Dendritic cell treated with granulocyte-macrophage colony-stimulating factor and Interleukin-4, amounts not matched to agents 40 ng/mL and 50 ng/mL, for 4 days (primary cell): ENCODE measurements at regions not wholly inside any gene's neighbourhood (a gene's known extent, or its start where the extent isn't known, plus 50 kb on each side); places are given as distances from the start of the nearest gene placed in this dataset.

ENCODE experiments used
- H3K27ac Mint-ChIP-seq: one replicate; pipeline ENCODE4 v1.8.0; 2022; ENCODE audit warnings: mild to moderate bottlenecking, mixed read lengths
- H3K27me3 Mint-ChIP-seq: one replicate; pipeline ENCODE4 v1.8.0; 2022; ENCODE audit warnings: mild to moderate bottlenecking, mixed read lengths
- H3K36me3 Mint-ChIP-seq: one replicate; pipeline ENCODE4 v1.8.0; 2022; ENCODE audit warnings: low read depth, mixed read lengths
- H3K4me1 Mint-ChIP-seq: one replicate; pipeline ENCODE4 v1.8.0; 2022; ENCODE audit warnings: low read depth, mixed read lengths
- H3K4me3 Mint-ChIP-seq: one replicate; pipeline ENCODE4 v1.8.0; 2022; ENCODE audit warnings: mild to moderate bottlenecking, moderate library complexity, mixed read lengths
- H3K9me3 Mint-ChIP-seq: one replicate; pipeline ENCODE4 v1.8.0; 2022; ENCODE audit warnings: mixed read lengths
- intact Hi-C: fragments of 100-400 bp; cut with micrococcal nuclease; formaldehyde crosslinking; loops from one replicate; pipeline ENCODE4 v1.15.0; 2022

- Mint-ChIP-seq H3K36me3 (no peaks in the 10 kb centered on the region), H3K9me3 (no peaks in the 10 kb centered on the region), H3K4me3 (no peak overlapping the region), H3K4me1 (peaks cover 14% of the 10 kb centered on the region), H3K27ac (no peak overlapping the region), H3K27me3 (peaks cover 42% of the 10 kb centered on the region)
- intact Hi-C loops, result loop anchor here (5.0 kb wide), 2 partner anchors 333 to 733 kb away; no protein-coding TSS in a partner anchor
Observed at GRCh38 chr20:21570285-21570992, 56.6 kb upstream of the NKX2-2 start.

GRCh38 chr20:21569586-21569985 lies 55.7 kb upstream of the NKX2-2 start:
- peaks cover 37% of the 10 kb centered on the region for H3K27me3 Mint-ChIP-seq

GRCh38 chr20:21564127-21564773 lies 50.4 kb upstream of the NKX2-2 start:
- H3K9me3 Mint-ChIP-seq, result no peaks in the 10 kb centered on the region
- H3K4me1 Mint-ChIP-seq, result no peaks in the 10 kb centered on the region
- H3K27me3 Mint-ChIP-seq, result peaks cover 27% of the 10 kb centered on the region
- intact Hi-C loops, result no loop called here
- no peak overlapping the region for H3K27ac Mint-ChIP-seq
- no peaks in the 10 kb centered on the region for H3K36me3 Mint-ChIP-seq
- H3K4me3 Mint-ChIP-seq, result no peak overlapping the region

More at GRCh38 chr20:21569586-21569985, 55.7 kb upstream of the NKX2-2 start:
- no peaks in the 10 kb centered on the region for H3K36me3 Mint-ChIP-seq
- H3K9me3 Mint-ChIP-seq, result no peaks in the 10 kb centered on the region
- intact Hi-C loops, result no loop called here
- H3K4me3 Mint-ChIP-seq, result no peak overlapping the region
- no peak overlapping the region for H3K27ac Mint-ChIP-seq
- peaks cover 14% of the 10 kb centered on the region for H3K4me1 Mint-ChIP-seq
